Right lobe of liver (tissue), 4 donors: ENCODE measurements at regions not wholly inside any gene's neighbourhood (a gene's known extent, or its start where the extent isn't known, plus 50 kb on each side); places are given as distances from the start of the nearest gene placed in this dataset.

ENCODE experiments used
- CTCF ChIP-seq, 4 donors: fragments of 200-600 bp in 3 of 4; fragments of 450-650 bp in 1 of 4; IDR thresholded peaks; one replicate each; pipeline versions ENCODE4 v1.5.1 to v1.8.0; 2016 to 2022; ENCODE audit warnings: antibody characterized with exemption in 4 of 4, mild to moderate bottlenecking in 2 of 4
- POLR2A ChIP-seq: fragments of 450-650 bp; IDR thresholded peaks from one replicate; pipeline ENCODE4 v1.6.1; 2017; ENCODE audit warnings: antibody characterized with exemption, mild to moderate bottlenecking
- donor health status: DM: no; HTN: no; CAD: no.
- donor health status: DM: no; HTN: no; CAD: no.
- donor health status: DM: no; HTN: yes; CAD: no.

GRCh38 chr18:77619525-77619924, 369.9 kb downstream of the GALR1 start:
- TF ChIP-seq CTCF (IDR thresholded peaks at IDR 0.05), result no peak
- TF ChIP-seq POLR2A, result no peak
